Loucy (cell line): ENCODE measurements at regions not wholly inside any gene's neighbourhood (a gene's known extent, or its start where the extent isn't known, plus 50 kb on each side); places are given as distances from the start of the nearest gene placed in this dataset.

Experiments used
- H2AFZ ChIP-seq: fragments of 200-600 bp; sonication (generic); 2 replicates; pipeline ENCODE4 v1.6.0; 2016; ENCODE audit warnings: antibody characterized with exemption, mild to moderate bottlenecking, low read length, moderate library complexity
- H3F3A ChIP-seq: fragments of 200-600 bp; 2 replicates; pipeline ENCODE4 v1.6.0; 2016; ENCODE audit warnings: antibody characterized with exemption, low read depth, mild to moderate bottlenecking
- H3K27me3 ChIP-seq: fragments of 200-600 bp; sonication (generic); 2 replicates; pipeline ENCODE4 v1.6.1; 2014; ENCODE audit warnings: low read length, mild to moderate bottlenecking; ENCODE audit not compliant: insufficient read depth, poor library complexity, severe bottlenecking
- H3K36me3 ChIP-seq: fragments of 200-600 bp; sonication (generic); 2 replicates; pipeline ENCODE4 v1.6.1; 2016; ENCODE audit warnings: low read length; ENCODE audit not compliant: insufficient read depth
- H3K4me1 ChIP-seq: fragments of 200-600 bp; sonication (generic); 2 replicates; pipeline ENCODE4 v1.5.1; 2014; ENCODE audit warnings: low read length, mild to moderate bottlenecking; ENCODE audit not compliant: insufficient read depth, poor library complexity, severe bottlenecking
- H3K4me2 ChIP-seq: fragments of 200-600 bp; sonication (generic); 2 replicates; pipeline ENCODE4 v1.6.0; 2014; ENCODE audit warnings: antibody characterized with exemption, low read length, low read depth, mild to moderate bottlenecking; ENCODE audit not compliant: poor library complexity, severe bottlenecking
- H3K4me3 ChIP-seq: fragments of 200-600 bp; sonication (generic); 2 replicates; pipeline ENCODE4 v1.5.1; 2014; ENCODE audit warnings: low read length, mild to moderate bottlenecking, mixed read lengths; ENCODE audit not compliant: poor library complexity, severe bottlenecking
- H3K79me2 ChIP-seq: fragments of 200-600 bp; sonication (generic); 2 replicates; pipeline ENCODE4 v1.6.1; 2014; ENCODE audit warnings: low read length; ENCODE audit not compliant: insufficient read depth
- H3K9ac ChIP-seq: fragments of 200-600 bp; sonication (generic); 2 replicates; pipeline ENCODE4 v1.6.0; 2014; ENCODE audit warnings: mild to moderate bottlenecking, low read depth, low read length, moderate library complexity; ENCODE audit not compliant: poor library complexity, severe bottlenecking
- H3K9me2 ChIP-seq: fragments of 200-600 bp; sonication (generic); replicated peaks from 2 replicates; pipeline ENCODE4 v1.6.1; 2016; ENCODE audit warnings: low read depth, low read length, mixed read lengths
- H3K9me3 ChIP-seq: fragments of 200-600 bp; sonication (generic); 2 replicates; pipeline ENCODE4 v1.6.1; 2014; ENCODE audit warnings: mild to moderate bottlenecking, antibody characterized with exemption, low read length, low read depth; ENCODE audit not compliant: insufficient read depth
- H4K20me1 ChIP-seq: fragments of 200-600 bp; sonication (generic); 2 replicates; pipeline ENCODE4 v1.6.0; 2014; ENCODE audit warnings: antibody characterized with exemption, low read length, mild to moderate bottlenecking; ENCODE audit not compliant: insufficient read depth, poor library complexity, severe bottlenecking
- CTCF ChIP-seq: fragments of 200-600 bp; sonication (generic); conservative IDR thresholded peaks from 2 replicates; pipeline ENCODE4 v1.5.1; 2014; ENCODE audit warnings: mild to moderate bottlenecking, antibody characterized with exemption, low read length
- EZH2phosphoT487 ChIP-seq: fragments of 200-600 bp; IDR thresholded peaks from 2 replicates; pipeline ENCODE4 v1.6.1; 2018; ENCODE audit warnings: antibody characterized with exemption, mild to moderate bottlenecking, moderate library complexity, borderline replicate concordance

GRCh38 chr1:80418134-80418533 lies 1382.6 kb upstream of the ADGRL2 start:
- no peaks in the 10 kb centered on the region for H3K27me3 ChIP-seq
- no peaks in the 10 kb centered on the region for H3F3A ChIP-seq
- no peak overlapping the region for H3K4me3 ChIP-seq
- no peaks in the 10 kb centered on the region for H3K4me1 ChIP-seq
- H3K9ac ChIP-seq: no peak overlapping the region
- H4K20me1 ChIP-seq: no peaks in the 10 kb centered on the region
- no peak for TF ChIP-seq EZH2phosphoT487
- no peak for TF ChIP-seq CTCF
- no peak overlapping the region for H2AFZ ChIP-seq
- no peak overlapping the region for H3K4me2 ChIP-seq
- no peaks in the 10 kb centered on the region for H3K9me3 ChIP-seq
- H3K9me2 ChIP-seq: no peaks in the 10 kb centered on the region
- H3K36me3 ChIP-seq: no peaks in the 10 kb centered on the region
- H3K79me2 ChIP-seq: no peaks in the 10 kb centered on the region

GRCh38 chr1:80417671-80418070 lies 1383.1 kb upstream of the ADGRL2 start:
- H3K4me2 ChIP-seq: no peak overlapping the region
- no peaks in the 10 kb centered on the region for H3K79me2 ChIP-seq
- H3F3A ChIP-seq: no peaks in the 10 kb centered on the region
- no peak overlapping the region for H3K9ac ChIP-seq
- H3K4me1 ChIP-seq: no peaks in the 10 kb centered on the region
- no peaks in the 10 kb centered on the region for H3K9me2 ChIP-seq
- H3K36me3 ChIP-seq: no peaks in the 10 kb centered on the region
- no peaks in the 10 kb centered on the region for H3K9me3 ChIP-seq
- no peak overlapping the region for H3K4me3 ChIP-seq
- no peaks in the 10 kb centered on the region for H4K20me1 ChIP-seq
- no peaks in the 10 kb centered on the region for H3K27me3 ChIP-seq
- no peak for TF ChIP-seq EZH2phosphoT487
- no peak for TF ChIP-seq CTCF
- H2AFZ ChIP-seq: no peak overlapping the region

- Histone ChIP-seq H3F3A (no peaks in the 10 kb centered on the region), H4K20me1 (no peaks in the 10 kb centered on the region), H3K27me3 (no peaks in the 10 kb centered on the region), H3K9ac (no peak overlapping the region), H3K9me2 (no peaks in the 10 kb centered on the region), H3K4me1 (no peaks in the 10 kb centered on the region), H3K4me2 (no peak overlapping the region), H2AFZ (no peak overlapping the region), H3K36me3 (no peaks in the 10 kb centered on the region), H3K4me3 (no peak overlapping the region), H3K9me3 (no peaks in the 10 kb centered on the region), H3K79me2 (no peaks in the 10 kb centered on the region)
- no peak for TF ChIP-seq EZH2phosphoT487
- no peak for TF ChIP-seq CTCF
Observed at GRCh38 chr1:80413969-80414368, 1386.8 kb upstream of the ADGRL2 start.
